Brain pericyte (primary cell): ENCODE measurements at regions not wholly inside any gene's neighbourhood (a gene's known extent, or its start where the extent isn't known, plus 50 kb on each side); places are given as distances from the start of the nearest gene placed in this dataset.
"Not testable (repeated sequence)": the region's sequence is repeated elsewhere in the genome, so short reads cannot be mapped to it uniquely, and the experiment has no call there.

Experiments used
- DNase-seq: peaks from one replicate; pipeline ENCODE4 v3.0.0-alpha.2; 2012; ENCODE audit warnings: low read depth, low spot score

- not testable (repeated sequence) for DNase-seq
Observed at GRCh38 chr6:4725136-4725760, 51.0 kb upstream of the CDYL start.

- DNase-seq = not testable (repeated sequence)
Observed at GRCh38 chr6:4724727-4725126, 51.5 kb upstream of the CDYL start.

GRCh38 chr6:4723383-4723782 is 52.8 kb upstream of the CDYL start:
- no peak for DNase-seq

GRCh38 chr6:4721368-4721767 is 54.8 kb upstream of the CDYL start:
- not testable (repeated sequence) for DNase-seq

GRCh38 chr6:4719491-4719890 is 56.7 kb upstream of the CDYL start:
- DNase-seq = no peak

GRCh38 chr6:4717856-4718255 is 58.3 kb upstream of the CDYL start:
- no peak for DNase-seq

GRCh38 chr6:4717124-4717523 is 59.1 kb upstream of the CDYL start:
- DNase-seq = no peak

GRCh38 chr6:4714961-4715501 is 61.2 kb upstream of the CDYL start:
- no peak for DNase-seq

- no peak for DNase-seq
Observed at GRCh38 chr6:4712291-4712690, 63.9 kb upstream of the CDYL start.

- DNase-seq = no peak
Observed at GRCh38 chr6:4707011-4707410, 69.2 kb upstream of the CDYL start.

GRCh38 chr6:4705809-4706208 is 70.4 kb upstream of the CDYL start:
- no peak for DNase-seq

GRCh38 chr6:4703382-4703781 is 72.8 kb upstream of the CDYL start:
- DNase-seq = no peak

- no peak for DNase-seq
Observed at GRCh38 chr6:4698901-4699659, 77.1 kb upstream of the CDYL start.

GRCh38 chr6:4693173-4693970 is 82.8 kb upstream of the CDYL start:
- DNase-seq = no peak

- DNase-seq = no peak
Observed at GRCh38 chr6:4692664-4693063, 83.5 kb upstream of the CDYL start.

- no peak for DNase-seq
Observed at GRCh38 chr6:4687989-4688947, 87.9 kb upstream of the CDYL start.

GRCh38 chr6:4687656-4687988 is 88.6 kb upstream of the CDYL start:
- DNase-seq = no peak

- no peak for DNase-seq
Observed at GRCh38 chr6:4682431-4683097, 93.6 kb upstream of the CDYL start.

GRCh38 chr6:4678506-4679300 is 97.5 kb upstream of the CDYL start:
- no peak for DNase-seq

- DNase-seq = no peak
Observed at GRCh38 chr6:4677751-4678065, 98.5 kb upstream of the CDYL start.
